ENCODE measurements at regions not wholly inside any gene's neighbourhood (a gene's known extent, or its start where the extent isn't known, plus 50 kb on each side); places are given as distances from the start of the nearest gene placed in this dataset.

DNA sequence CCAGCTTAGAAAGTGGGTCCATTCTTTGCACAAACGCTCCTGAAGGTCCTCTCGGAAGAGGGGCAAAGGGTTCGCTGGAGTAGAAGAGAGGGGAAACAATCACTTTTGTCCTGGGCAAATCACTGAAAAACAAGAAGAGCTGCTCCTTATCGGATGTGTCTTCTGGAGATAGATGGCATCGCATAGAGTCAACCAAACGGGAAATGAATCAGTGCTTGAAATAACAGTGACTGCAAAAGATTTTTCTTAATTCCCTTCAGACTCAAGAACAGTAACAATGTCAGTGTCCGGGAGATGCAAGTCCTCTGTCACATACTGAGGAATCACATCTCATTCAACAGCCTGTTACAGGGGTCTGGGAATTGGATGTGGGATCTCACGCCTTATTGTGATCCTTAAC, 78.8 kb upstream of the PCSK6 start:
- no peak for ATAC-seq
- H3K9ac ChIP-seq (ENCODE audit: low read length): no peak overlapping the region
- H3K9me3 ChIP-seq (ENCODE audit: control insufficient read depth in 1 of 2, insufficient read depth in 1 of 2, low read depth in 1 of 2, low read length in 2 of 2): no peaks in the 10 kb centered on the region
- H3K4me1 ChIP-seq (ENCODE audit: control insufficient read depth in 1 of 2, insufficient read depth in 2 of 2, low read length in 2 of 2): peaks cover 0 to 5% of the 10 kb centered on the region in 2 experiments; a peak in 1 of 4 replicates
- no peaks in the 10 kb centered on the region for H3K79me2 ChIP-seq (ENCODE audit: insufficient read depth, low read length)
- no peaks in the 10 kb centered on the region for H3K36me3 ChIP-seq (ENCODE audit: control insufficient read depth in 1 of 2, insufficient read depth in 2 of 2, low read length in 2 of 2)
- RAD21 ChIA-PET (ENCODE audit: low non-redundant PET in 1 of 2, low total read pairs in 2 of 2, uncharacterized antibody in 2 of 2, unreplicated experiment in 2 of 2): no interaction called here
- H3K9me2 ChIP-seq (ENCODE audit: insufficient read depth): no peaks in the 10 kb centered on the region
- no peak for DNase-seq (ENCODE audit: low read depth, low spot score)
- CTCF ChIA-PET: no interaction called here
- no TSS peak for BruUV-seq (replicated peaks)
- H3K4me3 ChIP-seq (replicated peaks in 1 of 2; ENCODE audit: low read depth in 1 of 2, low read length in 2 of 2): no peak overlapping the region
- intact Hi-C loops (cut with micrococcal nuclease): no loop called here
- no peak for TF ChIP-seq SP1 (IDR thresholded peaks at IDR 0.05; ENCODE audit: low read depth)
- no peak overlapping the region for H3K4me2 ChIP-seq (ENCODE audit: low read length)
- no peaks in the 10 kb centered on the region for H4K20me1 ChIP-seq (ENCODE audit: insufficient read depth)
- H3K27ac ChIP-seq (ENCODE audit: low read depth, low read length): no peak overlapping the region
- H3K27me3 ChIP-seq (ENCODE audit: insufficient read depth, low read length): no peaks in the 10 kb centered on the region
- H2AFZ ChIP-seq (ENCODE audit: low read depth, low read length, poor library complexity, severe bottlenecking): no peak overlapping the region
- POLR2A ChIA-PET: no interaction called here

DNA sequence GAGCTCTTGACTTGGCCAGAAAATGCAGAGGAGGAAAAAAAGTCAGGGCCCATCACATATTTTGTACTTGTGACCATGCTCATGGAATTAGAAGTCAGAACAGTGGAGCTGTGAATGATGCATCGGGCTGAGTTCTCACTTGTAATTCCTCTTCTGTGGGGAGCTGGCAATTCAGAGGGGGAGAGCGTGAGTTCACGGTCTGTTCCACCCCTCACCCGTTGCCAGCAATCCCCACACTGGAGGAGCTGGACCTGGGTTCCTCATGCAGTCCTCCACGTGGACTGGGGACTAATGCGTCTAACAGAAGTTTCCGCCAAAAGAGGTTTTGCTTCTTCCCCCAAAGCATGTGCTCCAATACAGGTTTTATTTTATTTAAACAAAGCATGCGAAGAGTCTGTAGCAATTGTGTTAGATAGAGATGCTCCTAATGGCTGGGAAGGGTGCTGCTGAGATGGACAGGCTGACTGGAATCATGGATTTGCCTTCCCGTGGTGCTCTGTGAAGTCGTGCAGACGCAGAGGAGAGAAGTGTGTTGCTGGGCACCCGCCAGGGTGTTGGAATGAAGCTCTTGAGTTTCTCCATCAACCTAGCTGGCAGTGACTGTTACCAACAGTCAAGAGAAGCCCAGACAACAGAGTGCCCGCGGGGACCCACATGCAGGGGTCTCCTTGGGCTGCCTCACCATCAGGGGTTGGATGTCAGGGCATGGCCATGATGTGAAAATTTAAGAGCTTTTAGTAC, 77.4 kb upstream of the PCSK6 start:
- no peak overlapping the region for H3K9ac ChIP-seq (ENCODE audit: low read length)
- no peaks in the 10 kb centered on the region for H3K27me3 ChIP-seq (ENCODE audit: insufficient read depth, low read length)
- H2AFZ ChIP-seq (ENCODE audit: low read depth, low read length, poor library complexity, severe bottlenecking): no peak overlapping the region
- BruUV-seq (replicated peaks): no TSS peak
- RAD21 ChIA-PET (ENCODE audit: low non-redundant PET in 1 of 2, low total read pairs in 2 of 2, uncharacterized antibody in 2 of 2, unreplicated experiment in 2 of 2): no interaction called here
- POLR2A ChIA-PET: no interaction called here
- no peak overlapping the region for H3K4me2 ChIP-seq (ENCODE audit: low read length)
- H3K79me2 ChIP-seq (ENCODE audit: insufficient read depth, low read length): no peaks in the 10 kb centered on the region
- H3K4me3 ChIP-seq (replicated peaks in 1 of 2; ENCODE audit: low read depth in 1 of 2, low read length in 2 of 2): no peak overlapping the region
- H4K20me1 ChIP-seq (ENCODE audit: insufficient read depth): no peaks in the 10 kb centered on the region
- no peaks in the 10 kb centered on the region for H3K9me2 ChIP-seq (ENCODE audit: insufficient read depth)
- H3K4me1 ChIP-seq (ENCODE audit: control insufficient read depth in 1 of 2, insufficient read depth in 2 of 2, low read length in 2 of 2): peaks cover 0 to 5% of the 10 kb centered on the region in 2 experiments; a peak in 1 of 4 replicates
- CTCF ChIA-PET: no interaction called here
- DNase-seq (ENCODE audit: low read depth, low spot score) (no peak), ATAC-seq (no peak)
- no peaks in the 10 kb centered on the region for H3K36me3 ChIP-seq (ENCODE audit: control insufficient read depth in 1 of 2, insufficient read depth in 2 of 2, low read length in 2 of 2)
- H3K27ac ChIP-seq (ENCODE audit: low read depth, low read length): no peak overlapping the region
- intact Hi-C loops (cut with micrococcal nuclease): no loop called here
- TF ChIP-seq POLR2A (IDR thresholded peaks at IDR 0.05; ENCODE audit: borderline replicate concordance, extremely low read depth, insufficient read depth, insufficient read length): no peak
- no peak for TF ChIP-seq RAD21 (IDR thresholded peaks at IDR 0.05; ENCODE audit: low read depth)
- TF ChIP-seq JUND (IDR thresholded peaks at IDR 0.05): no peak
- TF ChIP-seq EZH2 (IDR thresholded peaks at IDR 0.05): no peak
- TF ChIP-seq YY1 (IDR thresholded peaks at IDR 0.05; ENCODE audit: extremely low read depth, insufficient replicate concordance, low read depth, low read length): no peak
- TF ChIP-seq, protein P1, sequence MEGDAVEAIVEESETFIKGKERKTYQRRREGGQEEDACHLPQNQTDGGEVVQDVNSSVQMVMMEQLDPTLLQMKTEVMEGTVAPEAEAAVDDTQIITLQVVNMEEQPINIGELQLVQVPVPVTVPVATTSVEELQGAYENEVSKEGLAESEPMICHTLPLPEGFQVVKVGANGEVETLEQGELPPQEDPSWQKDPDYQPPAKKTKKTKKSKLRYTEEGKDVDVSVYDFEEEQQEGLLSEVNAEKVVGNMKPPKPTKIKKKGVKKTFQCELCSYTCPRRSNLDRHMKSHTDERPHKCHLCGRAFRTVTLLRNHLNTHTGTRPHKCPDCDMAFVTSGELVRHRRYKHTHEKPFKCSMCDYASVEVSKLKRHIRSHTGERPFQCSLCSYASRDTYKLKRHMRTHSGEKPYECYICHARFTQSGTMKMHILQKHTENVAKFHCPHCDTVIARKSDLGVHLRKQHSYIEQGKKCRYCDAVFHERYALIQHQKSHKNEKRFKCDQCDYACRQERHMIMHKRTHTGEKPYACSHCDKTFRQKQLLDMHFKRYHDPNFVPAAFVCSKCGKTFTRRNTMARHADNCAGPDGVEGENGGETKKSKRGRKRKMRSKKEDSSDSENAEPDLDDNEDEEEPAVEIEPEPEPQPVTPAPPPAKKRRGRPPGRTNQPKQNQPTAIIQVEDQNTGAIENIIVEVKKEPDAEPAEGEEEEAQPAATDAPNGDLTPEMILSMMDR (IDR thresholded peaks at IDR 0.05 in 2 of 3, conservative IDR thresholded peaks at IDR 0.05 in 1 of 3; ENCODE audit: borderline replicate concordance in 1 of 3, insufficient read depth in 1 of 3, low read depth in 2 of 3, low read length in 2 of 3): no peak
- TF ChIP-seq SRF (IDR thresholded peaks at IDR 0.05; ENCODE audit: low read depth): no peak
- H3K9me3 ChIP-seq (ENCODE audit: control insufficient read depth in 1 of 2, insufficient read depth in 1 of 2, low read depth in 1 of 2, low read length in 2 of 2): no peaks in the 10 kb centered on the region

Data from HCT116 (cell line).